ENCODE measurements at regions not wholly inside any gene's neighbourhood (a gene's known extent, or its start where the extent isn't known, plus 50 kb on each side); places are given as distances from the start of the nearest gene placed in this dataset.

- no peak overlapping the region for H3K9ac ChIP-seq (ENCODE audit: low read length)
- TF ChIP-seq CTCF (IDR thresholded peaks at IDR 0.05; ENCODE audit: low read length) = no peak
- no peak for TF ChIP-seq EZH2 (IDR thresholded peaks at IDR 0.05; ENCODE audit: borderline replicate concordance, low read length)
- no peaks in the 10 kb centered on the region for H3K36me3 ChIP-seq (ENCODE audit: insufficient read depth, low read length)
- no peaks in the 10 kb centered on the region for H3K4me1 ChIP-seq (ENCODE audit: insufficient read depth, low read length, severe bottlenecking)
- no peaks in the 10 kb centered on the region for H3K79me2 ChIP-seq (ENCODE audit: insufficient read depth, low read length)
- H3K27me3 ChIP-seq (ENCODE audit: insufficient read depth, low read length) = no peaks in the 10 kb centered on the region
- no peaks in the 10 kb centered on the region for H3F3A ChIP-seq (ENCODE audit: insufficient read depth, low read length)
- no peak overlapping the region for H3K27ac ChIP-seq (ENCODE audit: low read depth, low read length, poor library complexity, severe bottlenecking)
- H2AFZ ChIP-seq (ENCODE audit: low read length) = no peak overlapping the region
- H3K9me3 ChIP-seq (ENCODE audit: low read length) = no peaks in the 10 kb centered on the region
- H4K20me1 ChIP-seq (ENCODE audit: insufficient read depth, low read length) = no peaks in the 10 kb centered on the region
- no peak overlapping the region for H3K4me2 ChIP-seq (ENCODE audit: low read length)
- H3K4me3 ChIP-seq (ENCODE audit: low read depth, low read length, poor library complexity, severe bottlenecking) = no peak overlapping the region
- H3K9me2 ChIP-seq (ENCODE audit: low read depth, low read length) = peaks cover 4% of the 10 kb centered on the region; the same call in 1 of the 2 replicates
Observed at GRCh38 chr4:170476351-170476750, 386.6 kb upstream of the AADAT start.

DNA sequence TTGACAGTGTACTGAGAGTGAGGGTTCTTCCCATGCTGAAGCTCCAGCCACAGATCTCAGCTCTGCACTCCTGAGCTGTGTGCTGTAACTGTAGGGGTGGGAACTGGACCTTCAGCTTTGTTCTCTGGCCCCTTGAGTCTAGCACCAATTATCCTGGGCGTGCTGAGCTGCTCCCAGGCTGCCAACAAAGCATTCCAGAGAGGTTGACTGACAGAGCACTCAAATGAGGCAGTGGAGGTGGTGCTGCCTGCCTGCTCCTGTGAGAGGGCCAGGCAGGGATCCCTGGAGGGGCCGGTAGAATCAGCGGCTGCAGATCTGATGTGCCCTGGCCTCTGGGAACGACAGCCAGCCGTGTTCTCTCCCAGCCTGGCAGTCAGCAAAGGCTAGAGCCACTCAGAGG lies 375.7 kb upstream of the AADAT start:
- Histone ChIP-seq H3K9me2 (ENCODE audit: low read depth, low read length) (no peaks in the 10 kb centered on the region), H4K20me1 (ENCODE audit: insufficient read depth, low read length) (no peaks in the 10 kb centered on the region), H3K4me1 (ENCODE audit: insufficient read depth, low read length, severe bottlenecking) (no peaks in the 10 kb centered on the region), H3K27ac (ENCODE audit: low read depth, low read length, poor library complexity, severe bottlenecking) (no peak overlapping the region), H3K4me2 (ENCODE audit: low read length) (no peak overlapping the region), H3K9me3 (ENCODE audit: low read length) (no peaks in the 10 kb centered on the region), H3K4me3 (ENCODE audit: low read depth, low read length, poor library complexity, severe bottlenecking) (no peak overlapping the region), H3K36me3 (ENCODE audit: insufficient read depth, low read length) (no peaks in the 10 kb centered on the region), H3K27me3 (ENCODE audit: insufficient read depth, low read length) (no peaks in the 10 kb centered on the region), H3F3A (ENCODE audit: insufficient read depth, low read length) (no peaks in the 10 kb centered on the region), H2AFZ (ENCODE audit: low read length) (no peak overlapping the region), H3K9ac (ENCODE audit: low read length) (no peak overlapping the region), H3K79me2 (ENCODE audit: insufficient read depth, low read length) (no peaks in the 10 kb centered on the region)
- TF ChIP-seq EZH2 (IDR thresholded peaks at IDR 0.05; ENCODE audit: borderline replicate concordance, low read length) = no peak
- TF ChIP-seq CTCF (IDR thresholded peaks at IDR 0.05; ENCODE audit: low read length) = no peak

DNA sequence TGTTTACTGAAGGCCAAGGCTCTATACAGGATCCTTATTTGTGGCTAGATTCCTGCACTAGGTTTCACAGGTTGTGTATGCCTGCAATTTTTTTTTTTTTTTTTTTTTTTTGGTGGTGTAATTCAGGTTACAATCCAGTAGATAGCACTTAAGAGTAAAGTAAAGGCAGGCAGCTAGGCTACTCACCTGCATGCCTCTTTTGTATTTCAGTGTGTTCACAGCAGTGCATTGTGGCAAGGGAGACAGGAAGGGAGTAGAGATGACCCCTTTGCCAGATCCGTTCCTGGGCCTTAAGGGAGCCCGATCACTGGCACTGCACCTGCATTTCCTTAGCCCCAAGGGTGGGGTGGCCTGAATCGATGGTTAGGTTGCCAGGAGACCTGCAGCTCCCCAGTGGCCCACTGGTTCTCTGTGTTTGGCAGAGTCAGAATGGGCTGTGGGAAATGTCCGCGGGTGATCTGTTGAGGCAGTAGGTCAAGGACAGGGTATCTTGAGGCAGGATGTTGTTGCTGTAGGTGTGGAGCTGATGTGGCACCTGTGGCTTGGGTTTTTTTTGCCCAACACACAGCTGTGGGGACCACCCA lies 374.9 kb upstream of the AADAT start:
- Histone ChIP-seq H3K36me3 (ENCODE audit: insufficient read depth, low read length) (no peaks in the 10 kb centered on the region), H2AFZ (ENCODE audit: low read length) (no peak overlapping the region), H4K20me1 (ENCODE audit: insufficient read depth, low read length) (no peaks in the 10 kb centered on the region), H3K27me3 (ENCODE audit: insufficient read depth, low read length) (no peaks in the 10 kb centered on the region), H3K4me3 (ENCODE audit: low read depth, low read length, poor library complexity, severe bottlenecking) (no peak overlapping the region), H3K4me2 (ENCODE audit: low read length) (no peak overlapping the region), H3K9me2 (ENCODE audit: low read depth, low read length) (no peaks in the 10 kb centered on the region), H3F3A (ENCODE audit: insufficient read depth, low read length) (no peaks in the 10 kb centered on the region; the same call in 1 of the 2 replicates), H3K4me1 (ENCODE audit: insufficient read depth, low read length, severe bottlenecking) (no peaks in the 10 kb centered on the region), H3K9me3 (ENCODE audit: low read length) (no peaks in the 10 kb centered on the region), H3K9ac (ENCODE audit: low read length) (no peak overlapping the region), H3K27ac (ENCODE audit: low read depth, low read length, poor library complexity, severe bottlenecking) (no peak overlapping the region), H3K79me2 (ENCODE audit: insufficient read depth, low read length) (no peaks in the 10 kb centered on the region)
- no peak for TF ChIP-seq EZH2 (IDR thresholded peaks at IDR 0.05; ENCODE audit: borderline replicate concordance, low read length)
- no peak for TF ChIP-seq CTCF (IDR thresholded peaks at IDR 0.05; ENCODE audit: low read length)

Measured in OCI-LY1 (cell line).